HL-60 (cell line): ENCODE measurements at regions not wholly inside any gene's neighbourhood (a gene's known extent, or its start where the extent isn't known, plus 50 kb on each side); places are given as distances from the start of the nearest gene placed in this dataset.

Experiments
- DNase-seq, 2 experiments: peaks; one replicate each; pipeline ENCODE4 v3.0.0-alpha.2; 2010 to 2020; ENCODE audit warnings: low read depth in 1 of 2, low spot score in 1 of 2
- H3K27ac ChIP-seq: fragments of 250-450 bp; sonication (Bioruptor Pico); replicated peaks from 2 replicates; pipeline ENCODE4 v1.5.1; 2020; ENCODE audit warnings: mild to moderate bottlenecking, moderate library complexity
- H3K27me3 ChIP-seq: fragments of 250-450 bp; sonication (Bioruptor Pico); 2 replicates; pipeline ENCODE4 v1.5.1; 2021; ENCODE audit warnings: mild to moderate bottlenecking, moderate library complexity; ENCODE audit not compliant: insufficient read depth, poor library complexity, severe bottlenecking
- H3K4me3 ChIP-seq: replicated peaks from 2 replicates; pipeline ENCODE4 v1.5.1; 2011; ENCODE audit warnings: mild to moderate bottlenecking, control low read depth, low read length; ENCODE audit not compliant: insufficient read depth
- CTCF ChIP-seq: IDR thresholded peaks from one replicate; pipeline ENCODE4 v1.5.1; 2011; ENCODE audit warnings: low read length, control low read depth, inconsistent platforms; ENCODE audit not compliant: insufficient read depth
- GABPA ChIP-seq: IDR thresholded peaks from 2 replicates; pipeline ENCODE4 v1.6.1; 2012; ENCODE audit warnings: low read depth
- POLR2AphosphoS5 ChIP-seq: IDR thresholded peaks from 2 replicates; pipeline ENCODE4 v1.6.1; 2012; ENCODE audit warnings: low read depth
- SPI1 ChIP-seq: IDR thresholded peaks from 2 replicates; pipeline ENCODE4 v1.6.1; 2012; ENCODE audit warnings: low read depth, mild to moderate bottlenecking, borderline replicate concordance
- TF ChIP-seq, protein P1 (sequence below): IDR thresholded peaks from 2 replicates; pipeline ENCODE4 v1.6.1; 2012; ENCODE audit warnings: low read depth; ENCODE audit not compliant: insufficient replicate concordance

DNA sequence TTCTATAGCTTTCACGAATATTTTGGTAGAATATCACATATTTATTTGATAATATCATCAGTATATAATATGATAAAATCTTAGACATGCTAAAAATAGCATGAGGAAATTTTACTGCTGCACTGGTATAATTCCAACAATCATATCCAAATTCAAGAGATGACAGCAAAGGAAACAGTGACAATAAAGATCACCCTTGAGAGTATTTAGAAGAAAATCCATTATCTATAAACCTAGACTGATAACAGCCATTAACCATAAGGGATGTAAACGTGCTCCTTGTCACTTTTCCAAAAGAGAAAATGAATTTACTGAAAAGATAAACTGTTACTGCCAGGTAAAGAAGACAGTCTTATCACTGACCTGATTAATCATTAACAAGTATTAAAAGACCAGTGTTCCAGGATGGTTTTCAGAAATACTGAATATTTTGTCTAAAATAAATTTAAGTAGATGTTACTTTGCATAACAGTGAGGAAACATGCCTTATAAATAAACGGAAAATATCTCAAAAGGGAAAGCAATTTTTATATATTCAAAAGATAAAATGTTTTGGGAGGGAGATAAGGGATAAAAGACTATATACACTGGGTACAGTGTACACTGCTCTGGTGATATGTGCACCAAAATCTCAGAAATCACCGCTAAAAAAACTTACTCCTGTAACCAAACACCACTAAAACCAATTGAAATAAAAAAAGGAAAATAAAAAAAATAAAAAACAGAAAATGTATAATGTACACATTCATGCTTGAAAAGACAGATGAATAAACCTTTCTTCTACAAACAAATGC, 1704.7 kb downstream of the HACE1 start:
- no peak overlapping the region for H3K4me3 ChIP-seq
- DNase-seq: no peak
- TF ChIP-seq SPI1: no peak
- TF ChIP-seq CTCF: no peak
- TF ChIP-seq POLR2AphosphoS5: no peak
- TF ChIP-seq, protein P1, sequence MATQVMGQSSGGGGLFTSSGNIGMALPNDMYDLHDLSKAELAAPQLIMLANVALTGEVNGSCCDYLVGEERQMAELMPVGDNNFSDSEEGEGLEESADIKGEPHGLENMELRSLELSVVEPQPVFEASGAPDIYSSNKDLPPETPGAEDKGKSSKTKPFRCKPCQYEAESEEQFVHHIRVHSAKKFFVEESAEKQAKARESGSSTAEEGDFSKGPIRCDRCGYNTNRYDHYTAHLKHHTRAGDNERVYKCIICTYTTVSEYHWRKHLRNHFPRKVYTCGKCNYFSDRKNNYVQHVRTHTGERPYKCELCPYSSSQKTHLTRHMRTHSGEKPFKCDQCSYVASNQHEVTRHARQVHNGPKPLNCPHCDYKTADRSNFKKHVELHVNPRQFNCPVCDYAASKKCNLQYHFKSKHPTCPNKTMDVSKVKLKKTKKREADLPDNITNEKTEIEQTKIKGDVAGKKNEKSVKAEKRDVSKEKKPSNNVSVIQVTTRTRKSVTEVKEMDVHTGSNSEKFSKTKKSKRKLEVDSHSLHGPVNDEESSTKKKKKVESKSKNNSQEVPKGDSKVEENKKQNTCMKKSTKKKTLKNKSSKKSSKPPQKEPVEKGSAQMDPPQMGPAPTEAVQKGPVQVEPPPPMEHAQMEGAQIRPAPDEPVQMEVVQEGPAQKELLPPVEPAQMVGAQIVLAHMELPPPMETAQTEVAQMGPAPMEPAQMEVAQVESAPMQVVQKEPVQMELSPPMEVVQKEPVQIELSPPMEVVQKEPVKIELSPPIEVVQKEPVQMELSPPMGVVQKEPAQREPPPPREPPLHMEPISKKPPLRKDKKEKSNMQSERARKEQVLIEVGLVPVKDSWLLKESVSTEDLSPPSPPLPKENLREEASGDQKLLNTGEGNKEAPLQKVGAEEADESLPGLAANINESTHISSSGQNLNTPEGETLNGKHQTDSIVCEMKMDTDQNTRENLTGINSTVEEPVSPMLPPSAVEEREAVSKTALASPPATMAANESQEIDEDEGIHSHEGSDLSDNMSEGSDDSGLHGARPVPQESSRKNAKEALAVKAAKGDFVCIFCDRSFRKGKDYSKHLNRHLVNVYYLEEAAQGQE: no peak
- TF ChIP-seq GABPA: no peak
- no peak overlapping the region for H3K27ac ChIP-seq
- no peaks in the 10 kb centered on the region for H3K27me3 ChIP-seq

DNA sequence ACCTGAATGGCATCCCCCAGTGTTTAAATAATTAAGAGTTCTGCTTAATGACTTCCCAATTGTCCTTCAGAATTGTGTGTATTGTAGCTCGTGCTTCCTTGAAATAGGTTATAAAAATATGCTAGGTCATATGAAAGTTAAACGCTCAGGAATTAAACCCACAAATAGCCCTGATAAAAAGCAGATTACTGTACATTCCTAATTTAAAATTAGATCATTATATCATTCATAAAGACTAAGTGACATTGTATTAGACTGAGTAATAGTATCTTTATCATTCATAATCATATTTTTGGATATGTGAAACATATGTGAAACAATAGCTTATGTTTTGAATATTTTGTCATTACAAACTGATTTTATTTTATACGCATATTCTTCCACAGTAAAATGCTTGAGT, 1706.7 kb downstream of the HACE1 start:
- no peak for TF ChIP-seq GABPA
- no peak for TF ChIP-seq SPI1
- TF ChIP-seq, protein P1: no peak
- TF ChIP-seq POLR2AphosphoS5: no peak
- TF ChIP-seq CTCF: no peak
- DNase-seq: no peak
- no peak overlapping the region for H3K27ac ChIP-seq
- H3K4me3 ChIP-seq: no peak overlapping the region
- no peaks in the 10 kb centered on the region for H3K27me3 ChIP-seq

DNA sequence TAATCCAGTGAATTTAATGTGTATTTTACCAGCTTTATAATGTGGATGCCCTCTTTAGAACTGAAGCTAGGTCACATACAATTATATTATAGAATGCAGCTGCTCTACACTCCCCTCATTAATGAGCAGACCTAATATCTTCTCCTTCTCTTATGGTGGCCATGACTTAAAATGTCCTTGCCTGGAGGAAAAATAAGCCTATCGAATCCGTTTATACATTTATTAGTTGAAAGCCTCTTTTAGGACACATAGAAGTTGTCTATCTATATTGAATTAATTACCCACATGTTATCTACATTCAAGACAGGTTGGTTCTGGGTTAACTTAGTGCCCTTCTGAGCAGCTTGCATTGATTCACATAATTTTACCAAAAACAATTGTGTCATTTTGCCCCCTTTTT, 1716.8 kb downstream of the HACE1 start:
- Histone ChIP-seq H3K27ac (no peak overlapping the region), H3K27me3 (no peaks in the 10 kb centered on the region), H3K4me3 (no peak overlapping the region)
- no peak for TF ChIP-seq GABPA
- TF ChIP-seq, protein P1: no peak
- no peak for TF ChIP-seq CTCF
- no peak for TF ChIP-seq SPI1
- TF ChIP-seq POLR2AphosphoS5: no peak
- DNase-seq: no peak
